ENCODE measurements at regions not wholly inside any gene's neighbourhood (a gene's known extent, or its start where the extent isn't known, plus 50 kb on each side); places are given as distances from the start of the nearest gene placed in this dataset.

GRCh38 chr10:59102394-59102793 lies 74.0 kb upstream of the PHYHIPL start (continued):
- TF ChIP-seq ETS1 (IDR thresholded peaks at IDR 0.05) (no peak), POLR2AphosphoS5 (IDR thresholded peaks at IDR 0.05; ENCODE audit: low read depth) (no peak), NANOG (IDR thresholded peaks at IDR 0.05; ENCODE audit: borderline replicate concordance) (no peak), ZNF331 (CRISPR knock-in tag; IDR thresholded peaks at IDR 0.05; ENCODE audit: low read depth) (no peak), EZH2 (IDR thresholded peaks at IDR 0.05; ENCODE audit: low read depth, unreplicated experiment) (no peak)

GRCh38 chr10:59104186-59104585 lies 72.3 kb upstream of the PHYHIPL start:
- Histone ChIP-seq H3F3A (replicated peaks; ENCODE audit: low read depth) (no peaks in the 10 kb centered on the region), H3K79me2 (replicated peaks; ENCODE audit: insufficient read depth) (no peaks in the 10 kb centered on the region), H2AFZ (no peak overlapping the region), H4K20me1 (replicated peaks; ENCODE audit: insufficient read depth) (no peaks in the 10 kb centered on the region), H3K4me2 (no peak overlapping the region), H3K27me3 (ENCODE audit: insufficient read depth) (no peaks in the 10 kb centered on the region), H3K4me1 (ENCODE audit: insufficient read depth) (no peaks in the 10 kb centered on the region), H3K9me2 (ENCODE audit: insufficient read depth) (no peaks in the 10 kb centered on the region), H3K27ac (ENCODE audit: low read depth) (no peak overlapping the region), H3K36me3 (ENCODE audit: insufficient read depth) (no peaks in the 10 kb centered on the region), H3K4me3 (no peak overlapping the region)
- no peaks in the 10 kb centered on the region for H3K36me3 Mint-ChIP-seq (ENCODE audit: low read depth)
- peak; percentile 70 for ATAC-seq
- H3K27ac Mint-ChIP-seq, result no peak overlapping the region
- TF ChIP-seq ETS1 (IDR thresholded peaks at IDR 0.05) (no peak), STAT1 (IDR thresholded peaks at IDR 0.05; ENCODE audit: unreplicated experiment) (no peak), ZNF114 (CRISPR knock-in tag; IDR thresholded peaks at IDR 0.05) (no peak), EZH2 (IDR thresholded peaks at IDR 0.05; ENCODE audit: low read depth, unreplicated experiment) (no peak)
- peak; percentile 11 for DNase-seq (ENCODE audit: low spot score)
- no peaks in the 10 kb centered on the region for H3K27me3 Mint-ChIP-seq (ENCODE audit: insufficient read depth, low read depth, poor library complexity)
- H3K4me1 Mint-ChIP-seq, result peaks cover 5% of the 10 kb centered on the region; the same call in 1 of the 3 replicates
- no peak overlapping the region for H3K4me3 Mint-ChIP-seq
- H3K9me3 Mint-ChIP-seq, result no peaks in the 10 kb centered on the region

- Mint-ChIP-seq H3K27me3 (ENCODE audit: insufficient read depth, low read depth, poor library complexity) (no peaks in the 10 kb centered on the region), H3K27ac (no peak overlapping the region), H3K4me3 (no peak overlapping the region), H3K36me3 (ENCODE audit: low read depth) (no peaks in the 10 kb centered on the region), H3K9me3 (no peaks in the 10 kb centered on the region), H3K4me1 (peaks cover 5% of the 10 kb centered on the region; the same call in 1 of the 3 replicates)
- Histone ChIP-seq H3K36me3 (ENCODE audit: insufficient read depth) (no peaks in the 10 kb centered on the region), H3K9me2 (ENCODE audit: insufficient read depth) (no peaks in the 10 kb centered on the region), H3K27me3 (ENCODE audit: insufficient read depth) (no peaks in the 10 kb centered on the region), H3K4me1 (ENCODE audit: insufficient read depth) (no peaks in the 10 kb centered on the region), H3K27ac (ENCODE audit: low read depth) (no peak overlapping the region), H2AFZ (no peak overlapping the region), H3K4me3 (no peak overlapping the region), H4K20me1 (replicated peaks; ENCODE audit: insufficient read depth) (no peaks in the 10 kb centered on the region), H3K4me2 (no peak overlapping the region), H3F3A (replicated peaks; ENCODE audit: low read depth) (no peaks in the 10 kb centered on the region), H3K79me2 (replicated peaks; ENCODE audit: insufficient read depth) (no peaks in the 10 kb centered on the region)
- no peak for ATAC-seq
- DNase-seq (ENCODE audit: low spot score), result no peak
- TF ChIP-seq REST (IDR thresholded peaks at IDR 0.05; ENCODE audit: unreplicated experiment), result no peak
- no peak for TF ChIP-seq ZNF331 (CRISPR knock-in tag; IDR thresholded peaks at IDR 0.05; ENCODE audit: low read depth)
- TF ChIP-seq EZH2phosphoT487 (IDR thresholded peaks at IDR 0.05; ENCODE audit: unreplicated experiment), result no peak
- no peak for TF ChIP-seq POLR2AphosphoS5 (IDR thresholded peaks at IDR 0.05; ENCODE audit: low read depth)
- TF ChIP-seq JUNB (IDR thresholded peaks at IDR 0.05; ENCODE audit: unreplicated experiment), result no peak
- no peak for TF ChIP-seq ZNF114 (CRISPR knock-in tag; IDR thresholded peaks at IDR 0.05)
These were observed 70.0 kb upstream of the PHYHIPL start for GRCh38 chr10:59106441-59106840.

Measured in GM23338 (cell line).